HCT116 (cell line): ENCODE measurements at regions not wholly inside any gene's neighbourhood (a gene's known extent, or its start where the extent isn't known, plus 50 kb on each side); places are given as distances from the start of the nearest gene placed in this dataset.

Source experiments
- ATAC-seq: fragments of 200-7000 bp; cut with Tn5 transposase; 2 replicates; pipeline ENCODE4 v1.9.1; 2020; ENCODE audit warnings: mild to moderate bottlenecking, moderate library complexity
- BruUV-seq: library from RNA; stranded (reverse); fragments of 400-500 nt; replicated peaks from 2 replicates; lab custom pipeline; 2021; lab: Mats Ljungman, UMichigan
- CTCF ChIA-PET: fragments of 300-600 bp; sonication (Branson Sonifier 250); formaldehyde crosslinking; loops from one replicate; lab custom pipeline; 2021; ENCODE audit warnings: antibody characterized with exemption; lab: Charles Lee
- POLR2A ChIA-PET: fragments of 300-600, 350-600 bp; sonication (Branson Sonifier 250); formaldehyde crosslinking; loops from one replicate; lab custom pipeline; 2021; ENCODE audit warnings: antibody characterized with exemption; lab: Charles Lee
- RAD21 ChIA-PET, 2 experiments: fragments of 300-600 bp; sonication (Branson Sonifier 250); formaldehyde crosslinking; loops; one replicate each; lab custom pipeline; 2023; ENCODE audit warnings: low total read pairs in 2 of 2; ENCODE audit not compliant: uncharacterized antibody in 2 of 2, unreplicated experiment in 2 of 2, low non-redundant PET in 1 of 2; lab: Charles Lee
- DNase-seq: peaks from one replicate; pipeline ENCODE4 v3.0.0-alpha.2; 2010; ENCODE audit warnings: low read depth, low spot score
- H2AFZ ChIP-seq: fragments of 200-600 bp; shearing (Covaris generic), sonication (generic); 2 replicates; pipeline ENCODE4 v1.6.1; 2017; ENCODE audit warnings: low read depth, mixed run types, mixed read lengths, antibody characterized with exemption, low read length; ENCODE audit not compliant: poor library complexity, severe bottlenecking
- H3K27ac ChIP-seq: 2 replicates; pipeline ENCODE4 v1.5.1; 2012; ENCODE audit warnings: low read depth, low read length
- H3K27me3 ChIP-seq: fragments of 200-600 bp; sonication (generic); 2 replicates; pipeline ENCODE4 v1.6.1; 2016; ENCODE audit warnings: mixed run types, low read length, mixed read lengths; ENCODE audit not compliant: insufficient read depth
- H3K36me3 ChIP-seq, 2 experiments: fragments of 200-500 bp in 1 of 2; fragments of 200-600 bp in 1 of 2; sonication (Bioruptor generic) in 1 of 2; sonication (generic) in 1 of 2; 2 replicates each; pipeline versions ENCODE4 v1.5.1 to v1.6.1; 2014 to 2016; ENCODE audit warnings: low read length in 2 of 2, inconsistent platforms in 1 of 2, mixed read lengths in 1 of 2, mixed run types in 1 of 2; ENCODE audit not compliant: insufficient read depth in 2 of 2, control insufficient read depth in 1 of 2
- H3K4me1 ChIP-seq, 2 experiments: fragments of 200-600 bp in 1 of 2; sonication (generic) in 1 of 2; 2 replicates each; pipeline versions ENCODE4 v1.5.1 to v1.6.1; 2012 to 2017; ENCODE audit warnings: low read length in 2 of 2, inconsistent platforms in 1 of 2, mild to moderate bottlenecking in 1 of 2, mixed read lengths in 1 of 2, mixed run types in 1 of 2, moderate library complexity in 1 of 2; ENCODE audit not compliant: insufficient read depth in 2 of 2, control insufficient read depth in 1 of 2
- H3K4me2 ChIP-seq: fragments of 200-600 bp; sonication (generic); 2 replicates; pipeline ENCODE4 v1.6.1; 2017; ENCODE audit warnings: mixed run types, low read length, mixed read lengths
- H3K4me3 ChIP-seq, 2 experiments: fragments of 200-600 bp in 1 of 2; sonication (generic) in 1 of 2; replicated peaks in 1 of 2; 2 replicates each; pipeline ENCODE4 v1.5.1; 2011 to 2016; ENCODE audit warnings: low read length in 2 of 2, control low read depth in 1 of 2, low read depth in 1 of 2, mild to moderate bottlenecking in 1 of 2, mixed read lengths in 1 of 2, mixed run types in 1 of 2
- H3K79me2 ChIP-seq: fragments of 200-600 bp; sonication (generic); 2 replicates; pipeline ENCODE4 v1.6.1; 2017; ENCODE audit warnings: mild to moderate bottlenecking, mixed run types, low read length, moderate library complexity, mixed read lengths; ENCODE audit not compliant: insufficient read depth
- H3K9ac ChIP-seq: fragments of 200-600 bp; sonication (generic); 2 replicates; pipeline ENCODE4 v1.6.1; 2016; ENCODE audit warnings: low read length, mixed read lengths
- H3K9me2 ChIP-seq: fragments of 200-600 bp; sonication (generic), shearing (Covaris generic); 2 replicates; pipeline ENCODE4 v1.6.1; 2017; ENCODE audit warnings: mixed run types, mild to moderate bottlenecking, moderate library complexity; ENCODE audit not compliant: insufficient read depth
- H3K9me3 ChIP-seq, 2 experiments: fragments of 200-500 bp in 1 of 2; fragments of 200-600 bp in 1 of 2; sonication (Bioruptor generic) in 1 of 2; sonication (generic) in 1 of 2; 2 replicates each; pipeline ENCODE4 v1.6.1; 2014 to 2017; ENCODE audit warnings: low read length in 2 of 2, mixed read lengths in 2 of 2, inconsistent platforms in 1 of 2, low read depth in 1 of 2, mild to moderate bottlenecking in 1 of 2, mixed run types in 1 of 2, moderate library complexity in 1 of 2; ENCODE audit not compliant: control insufficient read depth in 1 of 2, insufficient read depth in 1 of 2
- H4K20me1 ChIP-seq: fragments of 200-600 bp; sonication (generic), shearing (Covaris generic); 2 replicates; pipeline ENCODE4 v1.6.1; 2017; ENCODE audit warnings: mixed run types, mild to moderate bottlenecking, moderate library complexity; ENCODE audit not compliant: insufficient read depth
- CBX3 ChIP-seq: IDR thresholded peaks from 2 replicates; pipeline ENCODE4 v1.6.1; 2012; ENCODE audit warnings: low read depth
- CEBPB ChIP-seq: IDR thresholded peaks from 2 replicates; pipeline ENCODE4 v1.6.1; 2012; ENCODE audit warnings: low read depth
- ELF1 ChIP-seq: IDR thresholded peaks from 2 replicates; pipeline ENCODE4 v1.6.1; 2012; ENCODE audit warnings: low read depth, borderline replicate concordance
- EZH2 ChIP-seq: fragments of 200-600 bp; sonication (generic); IDR thresholded peaks from 2 replicates; pipeline ENCODE4 v1.6.1; 2017; ENCODE audit warnings: antibody characterized with exemption, mixed run types
- EZH2phosphoT487 ChIP-seq: fragments of 200-600 bp; IDR thresholded peaks from 2 replicates; pipeline ENCODE4 v1.6.1; 2018; ENCODE audit warnings: antibody characterized with exemption, borderline replicate concordance
- FOSL1 ChIP-seq: IDR thresholded peaks from 2 replicates; pipeline ENCODE4 v1.6.1; 2012; ENCODE audit warnings: low read depth
- JUND ChIP-seq: IDR thresholded peaks from 2 replicates; pipeline ENCODE4 v1.6.1; 2012
- POLR2A ChIP-seq: IDR thresholded peaks from 2 replicates; pipeline ENCODE4 v1.7.0; 2011; ENCODE audit warnings: borderline replicate concordance; ENCODE audit not compliant: insufficient read depth, insufficient read length; ENCODE audit errors: extremely low read depth
- POLR2AphosphoS5 ChIP-seq: IDR thresholded peaks from 2 replicates; pipeline ENCODE4 v1.6.1; 2011; ENCODE audit warnings: mild to moderate bottlenecking, low read depth, low read length, moderate library complexity
- RAD21 ChIP-seq: IDR thresholded peaks from 2 replicates; pipeline ENCODE4 v1.6.1; 2012; ENCODE audit warnings: low read depth, mild to moderate bottlenecking
- SIN3A ChIP-seq: IDR thresholded peaks from 2 replicates; pipeline ENCODE4 v1.6.1; 2012; ENCODE audit warnings: low read depth
- SP1 ChIP-seq: IDR thresholded peaks from 2 replicates; pipeline ENCODE4 v1.6.1; 2012; ENCODE audit warnings: low read depth
- SRF ChIP-seq: IDR thresholded peaks from 2 replicates; pipeline ENCODE4 v1.6.1; 2012; ENCODE audit warnings: low read depth
- YY1 ChIP-seq: IDR thresholded peaks from 2 replicates; pipeline ENCODE4 v1.6.1; 2011; ENCODE audit warnings: low read length, low read depth, moderate library complexity, mild to moderate bottlenecking; ENCODE audit not compliant: insufficient replicate concordance; ENCODE audit errors: extremely low read depth
- ZFX ChIP-seq: fragments of 450-650 bp; IDR thresholded peaks from 2 replicates; pipeline ENCODE4 v1.6.1; 2017
- ZNF274 ChIP-seq: fragments of 200-500 bp; sonication (Bioruptor generic); IDR thresholded peaks from 2 replicates; pipeline ENCODE4 v1.6.1; 2014; ENCODE audit warnings: mild to moderate bottlenecking, low read depth, low read length, inconsistent platforms
- intact Hi-C: fragments of 100-400 bp; cut with micrococcal nuclease; formaldehyde crosslinking; loops from 2 replicates; pipeline ENCODE4 v1.10.0; 2022
- TF ChIP-seq, protein P1 (sequence below), 3 experiments: fragments of 200-600 bp in 1 of 3; sonication (generic) in 1 of 3; IDR thresholded peaks in 2 of 3; conservative IDR thresholded peaks in 1 of 3; 2 replicates each; pipeline ENCODE4 v1.5.1; 2012 to 2017; ENCODE audit warnings: low read depth in 2 of 3, low read length in 2 of 3, antibody characterized with exemption in 1 of 3, borderline replicate concordance in 1 of 3, control low read depth in 1 of 3, mild to moderate bottlenecking in 1 of 3, mixed read lengths in 1 of 3, mixed run types in 1 of 3, moderate library complexity in 1 of 3; ENCODE audit not compliant: insufficient read depth in 1 of 3
- TF ChIP-seq, protein P2 (sequence below): IDR thresholded peaks from 2 replicates; pipeline ENCODE4 v1.6.1; 2011; ENCODE audit warnings: mild to moderate bottlenecking, low read length, moderate library complexity; ENCODE audit not compliant: insufficient replicate concordance; ENCODE audit errors: extremely low read depth
- TF ChIP-seq, protein P3 (sequence below): IDR thresholded peaks from 2 replicates; pipeline ENCODE4 v1.6.1; 2012

DNA sequence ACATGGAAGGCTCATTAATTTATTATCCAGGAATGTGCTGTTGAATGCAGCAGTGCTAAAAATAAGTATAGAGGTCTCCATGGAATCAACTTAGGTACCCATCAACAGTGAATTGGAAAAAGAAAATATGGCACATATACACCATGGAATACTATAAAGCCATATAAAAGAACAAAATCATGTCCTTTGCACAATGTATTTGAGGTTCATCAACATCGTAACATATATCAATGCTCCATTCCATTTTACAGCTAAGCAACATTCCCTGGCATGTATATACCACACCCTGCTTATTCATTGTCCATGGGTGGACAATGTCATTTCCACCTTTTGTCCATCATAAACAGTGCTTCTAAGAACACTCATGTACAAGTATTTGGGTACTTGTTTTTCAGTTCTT, 147.8 kb upstream of the RASSF8 start (continued):
- TF ChIP-seq, protein P1, sequence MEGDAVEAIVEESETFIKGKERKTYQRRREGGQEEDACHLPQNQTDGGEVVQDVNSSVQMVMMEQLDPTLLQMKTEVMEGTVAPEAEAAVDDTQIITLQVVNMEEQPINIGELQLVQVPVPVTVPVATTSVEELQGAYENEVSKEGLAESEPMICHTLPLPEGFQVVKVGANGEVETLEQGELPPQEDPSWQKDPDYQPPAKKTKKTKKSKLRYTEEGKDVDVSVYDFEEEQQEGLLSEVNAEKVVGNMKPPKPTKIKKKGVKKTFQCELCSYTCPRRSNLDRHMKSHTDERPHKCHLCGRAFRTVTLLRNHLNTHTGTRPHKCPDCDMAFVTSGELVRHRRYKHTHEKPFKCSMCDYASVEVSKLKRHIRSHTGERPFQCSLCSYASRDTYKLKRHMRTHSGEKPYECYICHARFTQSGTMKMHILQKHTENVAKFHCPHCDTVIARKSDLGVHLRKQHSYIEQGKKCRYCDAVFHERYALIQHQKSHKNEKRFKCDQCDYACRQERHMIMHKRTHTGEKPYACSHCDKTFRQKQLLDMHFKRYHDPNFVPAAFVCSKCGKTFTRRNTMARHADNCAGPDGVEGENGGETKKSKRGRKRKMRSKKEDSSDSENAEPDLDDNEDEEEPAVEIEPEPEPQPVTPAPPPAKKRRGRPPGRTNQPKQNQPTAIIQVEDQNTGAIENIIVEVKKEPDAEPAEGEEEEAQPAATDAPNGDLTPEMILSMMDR (IDR thresholded peaks at IDR 0.05 in 2 of 3, conservative IDR thresholded peaks at IDR 0.05 in 1 of 3; ENCODE audit: borderline replicate concordance in 1 of 3, insufficient read depth in 1 of 3, low read depth in 2 of 3, low read length in 2 of 3) = no peak
- TF ChIP-seq RAD21 (no peak), YY1 (no peak), SP1 (no peak), POLR2AphosphoS5 (no peak)
- TF ChIP-seq, protein P2, sequence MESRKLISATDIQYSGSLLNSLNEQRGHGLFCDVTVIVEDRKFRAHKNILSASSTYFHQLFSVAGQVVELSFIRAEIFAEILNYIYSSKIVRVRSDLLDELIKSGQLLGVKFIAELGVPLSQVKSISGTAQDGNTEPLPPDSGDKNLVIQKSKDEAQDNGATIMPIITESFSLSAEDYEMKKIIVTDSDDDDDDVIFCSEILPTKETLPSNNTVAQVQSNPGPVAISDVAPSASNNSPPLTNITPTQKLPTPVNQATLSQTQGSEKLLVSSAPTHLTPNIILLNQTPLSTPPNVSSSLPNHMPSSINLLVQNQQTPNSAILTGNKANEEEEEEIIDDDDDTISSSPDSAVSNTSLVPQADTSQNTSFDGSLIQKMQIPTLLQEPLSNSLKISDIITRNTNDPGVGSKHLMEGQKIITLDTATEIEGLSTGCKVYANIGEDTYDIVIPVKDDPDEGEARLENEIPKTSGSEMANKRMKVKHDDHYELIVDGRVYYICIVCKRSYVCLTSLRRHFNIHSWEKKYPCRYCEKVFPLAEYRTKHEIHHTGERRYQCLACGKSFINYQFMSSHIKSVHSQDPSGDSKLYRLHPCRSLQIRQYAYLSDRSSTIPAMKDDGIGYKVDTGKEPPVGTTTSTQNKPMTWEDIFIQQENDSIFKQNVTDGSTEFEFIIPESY = no peak
- TF ChIP-seq, all 23 proteins: peak for 0

DNA sequence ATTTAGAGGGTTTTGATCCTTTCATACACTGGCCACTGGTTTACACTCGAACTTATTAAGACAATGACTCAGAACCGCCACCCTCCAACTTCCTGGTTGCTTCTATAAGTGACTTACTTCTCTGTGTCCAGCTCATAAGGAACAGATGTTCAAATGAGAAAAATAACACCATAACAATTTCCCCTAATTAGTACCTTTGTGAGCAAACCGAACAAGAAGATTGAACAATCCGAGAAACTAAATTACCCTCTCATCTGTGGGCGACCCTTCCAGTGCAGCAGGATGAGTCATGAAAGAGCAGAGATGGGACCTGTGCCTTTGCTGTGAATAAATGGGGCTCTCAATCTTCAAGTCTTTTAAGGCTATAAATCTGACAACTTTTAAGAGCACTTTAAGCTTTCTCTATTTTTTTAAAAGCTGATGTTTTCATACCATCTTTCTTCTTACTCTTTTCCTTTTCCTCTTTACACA, 146.8 kb upstream of the RASSF8 start:
- no TSS peak for BruUV-seq
- Histone ChIP-seq H3K4me3 (peak overlapping the region in 1 of 2 experiments; percentile 20; a peak in 3 of 4 replicates), H2AFZ (peak overlapping the region; percentile 87), H3K27ac (peak overlapping the region; percentile 27; the same call in 1 of the 2 replicates), H3K27me3 (no peaks in the 10 kb centered on the region), H3K79me2 (no peaks in the 10 kb centered on the region), H3K4me1 (peaks cover 2 to 18% of the 10 kb centered on the region in 2 experiments; a peak in 2 of 4 replicates), H3K9me2 (no peaks in the 10 kb centered on the region), H3K9ac (no peak overlapping the region), H3K4me2 (peak overlapping the region; percentile 47), H4K20me1 (no peaks in the 10 kb centered on the region), H3K36me3 (no peaks in the 10 kb centered on the region), H3K9me3 (no peaks in the 10 kb centered on the region)
- RAD21 ChIA-PET = no interaction called here
- peak; percentile 64 for DNase-seq
- intact Hi-C loops = no loop called here
- CTCF ChIA-PET = no interaction called here
- peak; percentile 88 for ATAC-seq
- POLR2A ChIA-PET = no interaction called here
- TF ChIP-seq POLR2AphosphoS5 = no peak
- no peak for TF ChIP-seq RAD21
- no peak for TF ChIP-seq ZFX
- no peak for TF ChIP-seq ZNF274
- peak; percentile 66; the same call in 1 of the 2 replicates for TF ChIP-seq JUND
- no peak for TF ChIP-seq CEBPB
- TF ChIP-seq EZH2phosphoT487 = no peak
- TF ChIP-seq FOSL1 = peak; percentile 77
- TF ChIP-seq, protein P3, sequence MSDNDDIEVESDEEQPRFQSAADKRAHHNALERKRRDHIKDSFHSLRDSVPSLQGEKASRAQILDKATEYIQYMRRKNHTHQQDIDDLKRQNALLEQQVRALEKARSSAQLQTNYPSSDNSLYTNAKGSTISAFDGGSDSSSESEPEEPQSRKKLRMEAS = no peak
- no peak for TF ChIP-seq SRF
- no peak for TF ChIP-seq POLR2A
- TF ChIP-seq, protein P2 = no peak
- TF ChIP-seq CBX3 = peak; percentile 46; the same call in 1 of the 2 replicates
- TF ChIP-seq SP1 = peak; percentile 36; the same call in 1 of the 2 replicates
- peak; percentile 52 for TF ChIP-seq ELF1
- no peak for TF ChIP-seq EZH2
- TF ChIP-seq SIN3A = no peak
